Liver (tissue), 8 donors: ENCODE measurements at regions not wholly inside any gene's neighbourhood (a gene's known extent, or its start where the extent isn't known, plus 50 kb on each side); places are given as distances from the start of the nearest gene placed in this dataset.

ENCODE experiments used
- DNase-seq: peaks from one replicate; pipeline ENCODE4 v3.0.0-alpha.2; 2017; ENCODE audit warnings: low spot score
- H3K27ac ChIP-seq, 2 donors: one replicate each; pipeline ENCODE4 v1.7.0; 2013; ENCODE audit warnings: inconsistent platforms in 2 of 2, low read length in 2 of 2, control low read depth in 1 of 2, low read depth in 1 of 2, mild to moderate bottlenecking in 1 of 2
- H3K27me3 ChIP-seq, 4 donors: one replicate each; pipeline versions ENCODE4 v1.6.1 to v1.7.0; 2013; ENCODE audit warnings: low read length in 3 of 4, inconsistent platforms in 1 of 4, mild to moderate bottlenecking in 1 of 4, moderate library complexity in 1 of 4; ENCODE audit not compliant: control insufficient read depth in 4 of 4, insufficient read depth in 4 of 4
- H3K36me3 ChIP-seq, 4 donors: one replicate each; pipeline versions ENCODE4 v1.6.1 to v1.7.0; 2013; ENCODE audit warnings: low read length in 3 of 4, mild to moderate bottlenecking in 3 of 4, low read depth in 1 of 4, moderate library complexity in 1 of 4; ENCODE audit not compliant: control insufficient read depth in 4 of 4, insufficient read depth in 3 of 4
- H3K4me1 ChIP-seq, 4 donors: one replicate each; pipeline versions ENCODE4 v1.6.1 to v1.7.0; 2013; ENCODE audit warnings: low read length in 3 of 4, mild to moderate bottlenecking in 3 of 4, moderate library complexity in 1 of 4; ENCODE audit not compliant: control insufficient read depth in 4 of 4, insufficient read depth in 4 of 4
- H3K4me3 ChIP-seq, 3 donors: one replicate each; pipeline versions ENCODE4 v1.6.1 to v1.7.0; 2013; ENCODE audit warnings: low read length in 3 of 3, control low read depth in 1 of 3, low read depth in 1 of 3, mild to moderate bottlenecking in 1 of 3
- H3K9ac ChIP-seq, 2 donors: one replicate each; pipeline ENCODE4 v1.7.0; 2013; ENCODE audit warnings: low read length in 2 of 2, mild to moderate bottlenecking in 2 of 2, moderate library complexity in 2 of 2, control low read depth in 1 of 2, low read depth in 1 of 2
- H3K9me3 ChIP-seq, 4 donors: one replicate each; pipeline versions ENCODE4 v1.6.1 to v1.7.0; 2013; ENCODE audit warnings: low read length in 3 of 4; ENCODE audit not compliant: control insufficient read depth in 4 of 4
- EGR1 ChIP-seq, 2 donors: IDR thresholded peaks; 2 replicates each; pipeline ENCODE4 v1.6.1; 2016 to 2018; ENCODE audit warnings: antibody characterized with exemption in 2 of 2, low read depth in 2 of 2
- FOXA1 ChIP-seq: IDR thresholded peaks from 2 replicates; pipeline ENCODE4 v1.6.1; 2016; ENCODE audit warnings: antibody characterized with exemption
- FOXA2 ChIP-seq: IDR thresholded peaks from 2 replicates; pipeline ENCODE4 v1.6.1; 2016; ENCODE audit warnings: antibody characterized with exemption
- GABPA ChIP-seq, 2 donors: IDR thresholded peaks in 1 of 2; conservative IDR thresholded peaks in 1 of 2; 2 replicates each; pipeline ENCODE4 v1.6.1; 2016; ENCODE audit warnings: antibody characterized with exemption in 2 of 2, mild to moderate bottlenecking in 1 of 2, moderate library complexity in 1 of 2
- HNF4A ChIP-seq, 2 donors: conservative IDR thresholded peaks; 2 replicates each; pipeline ENCODE4 v1.6.1; 2016; ENCODE audit warnings: antibody characterized with exemption in 2 of 2, mild to moderate bottlenecking in 2 of 2
- HNF4G ChIP-seq: IDR thresholded peaks from 2 replicates; pipeline ENCODE4 v1.6.1; 2016; ENCODE audit warnings: antibody characterized with exemption
- JUND ChIP-seq, 2 donors: IDR thresholded peaks; 2 replicates each; pipeline ENCODE4 v1.6.1; 2016; ENCODE audit warnings: antibody characterized with exemption in 2 of 2
- NR2F2 ChIP-seq: IDR thresholded peaks from 2 replicates; pipeline ENCODE4 v1.6.1; 2016; ENCODE audit warnings: antibody characterized with exemption
- RAD21 ChIP-seq, 2 donors: IDR thresholded peaks; 2 replicates each; pipeline ENCODE4 v1.6.1; 2016; ENCODE audit warnings: antibody characterized with exemption in 2 of 2, mild to moderate bottlenecking in 2 of 2
- RXRA ChIP-seq, 2 donors: IDR thresholded peaks; 2 replicates each; pipeline ENCODE4 v1.6.1; 2017 to 2018; ENCODE audit warnings: antibody characterized with exemption in 2 of 2, mild to moderate bottlenecking in 1 of 2
- SP1 ChIP-seq: IDR thresholded peaks from 2 replicates; pipeline ENCODE4 v1.6.1; 2018; ENCODE audit warnings: antibody characterized with exemption, mild to moderate bottlenecking
- TAF1 ChIP-seq: conservative IDR thresholded peaks from 2 replicates; pipeline ENCODE4 v1.6.1; 2016; ENCODE audit warnings: antibody characterized with exemption, mild to moderate bottlenecking
- YY1 ChIP-seq: IDR thresholded peaks from 2 replicates; pipeline ENCODE4 v1.6.1; 2016; ENCODE audit warnings: antibody characterized with exemption, mild to moderate bottlenecking
- WGBS: extraction: QIAGEN DNeasy Blood & Tissue Kit; methylation state at CpG from one replicate; pipeline ENCODE4 v1.1.7; 2013; 5-methylcytosine and 5-hydroxymethylcytosine counted together
- TF ChIP-seq, protein P1 (sequence below): IDR thresholded peaks from 2 replicates; pipeline ENCODE4 v1.6.1; 2016; ENCODE audit warnings: antibody characterized with exemption
- TF ChIP-seq, protein P2 (sequence below): fragments of 150-350 bp; IDR thresholded peaks from 2 replicates; pipeline ENCODE4 v1.5.1; 2017; ENCODE audit warnings: improper control_type of control experiment, low read depth, low read length; ENCODE audit not compliant: missing input control
- TF ChIP-seq, protein P3 (sequence below): IDR thresholded peaks from 2 replicates; pipeline ENCODE4 v1.6.1; 2016; ENCODE audit warnings: antibody characterized with exemption, mild to moderate bottlenecking
- TF ChIP-seq, protein P4 (sequence below): IDR thresholded peaks from 2 replicates; pipeline ENCODE4 v1.6.1; 2016; ENCODE audit warnings: antibody characterized with exemption
- TF ChIP-seq, protein P5 (sequence below): IDR thresholded peaks from 2 replicates; pipeline ENCODE4 v1.6.1; 2016; ENCODE audit warnings: antibody characterized with exemption
- donor health status: healthy.
- donor health status: healthy.
- donor health status: healthy.
- donor health status: healthy.
- donor health status: healthy.

DNA sequence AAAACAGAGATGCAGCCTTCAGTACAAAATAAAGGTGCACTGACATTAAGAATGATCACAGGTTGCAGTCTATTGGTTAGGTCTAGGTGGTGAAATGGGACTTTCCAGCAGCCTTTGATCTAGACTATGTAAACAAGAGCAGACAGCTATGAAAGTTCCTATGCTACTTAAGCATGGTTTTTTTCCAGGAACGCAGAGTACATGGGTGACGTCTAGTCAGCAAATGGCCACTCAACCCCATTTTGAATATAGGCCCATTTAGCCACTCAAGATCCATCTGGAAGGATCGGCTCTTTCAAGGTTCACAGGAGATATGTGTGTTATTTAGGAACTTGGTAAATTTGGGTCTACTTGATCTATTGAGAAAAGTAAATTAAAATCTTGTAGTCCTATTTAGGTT is 1424.6 kb upstream of the LRRTM3 start:
- Histone ChIP-seq H3K36me3 (no peaks in the 10 kb centered on the region), H3K9me3 (no peaks in the 10 kb centered on the region), H3K27me3 (no peaks in the 10 kb centered on the region), H3K4me1 (peaks cover 0 to 2% (median under 1%) of the 10 kb centered on the region in 4 donors), H3K9ac (no peak overlapping the region), H3K4me3 (no peak overlapping the region), H3K27ac (no peak overlapping the region)
- 47% methylated on average over 3 of the region's 3 CpGs for WGBS
- TF ChIP-seq RXRA (IDR thresholded peaks at IDR 0.05) (no peak), FOXA2 (peak; percentile 81), EGR1 (IDR thresholded peaks at IDR 0.05; ENCODE audit: low read depth in 2 of 2) (no peak), HNF4G (no peak), FOXA1 (peak; percentile 18), HNF4A (conservative IDR thresholded peaks at IDR 0.05) (peak; percentile 43 to 45), SP1 (peak; percentile 39), YY1 (peak; percentile 86), TAF1 (no peak), GABPA (IDR thresholded peaks at IDR 0.05 in 1 of 2, conservative IDR thresholded peaks at IDR 0.05 in 1 of 2) (no peak), JUND (IDR thresholded peaks at IDR 0.05) (no peak), RAD21 (IDR thresholded peaks at IDR 0.05) (no peak), NR2F2 (no peak)
- TF ChIP-seq, protein P1, sequence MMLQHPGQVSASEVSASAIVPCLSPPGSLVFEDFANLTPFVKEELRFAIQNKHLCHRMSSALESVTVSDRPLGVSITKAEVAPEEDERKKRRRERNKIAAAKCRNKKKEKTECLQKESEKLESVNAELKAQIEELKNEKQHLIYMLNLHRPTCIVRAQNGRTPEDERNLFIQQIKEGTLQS, result no peak
- TF ChIP-seq, protein P2, sequence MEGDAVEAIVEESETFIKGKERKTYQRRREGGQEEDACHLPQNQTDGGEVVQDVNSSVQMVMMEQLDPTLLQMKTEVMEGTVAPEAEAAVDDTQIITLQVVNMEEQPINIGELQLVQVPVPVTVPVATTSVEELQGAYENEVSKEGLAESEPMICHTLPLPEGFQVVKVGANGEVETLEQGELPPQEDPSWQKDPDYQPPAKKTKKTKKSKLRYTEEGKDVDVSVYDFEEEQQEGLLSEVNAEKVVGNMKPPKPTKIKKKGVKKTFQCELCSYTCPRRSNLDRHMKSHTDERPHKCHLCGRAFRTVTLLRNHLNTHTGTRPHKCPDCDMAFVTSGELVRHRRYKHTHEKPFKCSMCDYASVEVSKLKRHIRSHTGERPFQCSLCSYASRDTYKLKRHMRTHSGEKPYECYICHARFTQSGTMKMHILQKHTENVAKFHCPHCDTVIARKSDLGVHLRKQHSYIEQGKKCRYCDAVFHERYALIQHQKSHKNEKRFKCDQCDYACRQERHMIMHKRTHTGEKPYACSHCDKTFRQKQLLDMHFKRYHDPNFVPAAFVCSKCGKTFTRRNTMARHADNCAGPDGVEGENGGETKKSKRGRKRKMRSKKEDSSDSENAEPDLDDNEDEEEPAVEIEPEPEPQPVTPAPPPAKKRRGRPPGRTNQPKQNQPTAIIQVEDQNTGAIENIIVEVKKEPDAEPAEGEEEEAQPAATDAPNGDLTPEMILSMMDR, result no peak
- TF ChIP-seq, protein P3, sequence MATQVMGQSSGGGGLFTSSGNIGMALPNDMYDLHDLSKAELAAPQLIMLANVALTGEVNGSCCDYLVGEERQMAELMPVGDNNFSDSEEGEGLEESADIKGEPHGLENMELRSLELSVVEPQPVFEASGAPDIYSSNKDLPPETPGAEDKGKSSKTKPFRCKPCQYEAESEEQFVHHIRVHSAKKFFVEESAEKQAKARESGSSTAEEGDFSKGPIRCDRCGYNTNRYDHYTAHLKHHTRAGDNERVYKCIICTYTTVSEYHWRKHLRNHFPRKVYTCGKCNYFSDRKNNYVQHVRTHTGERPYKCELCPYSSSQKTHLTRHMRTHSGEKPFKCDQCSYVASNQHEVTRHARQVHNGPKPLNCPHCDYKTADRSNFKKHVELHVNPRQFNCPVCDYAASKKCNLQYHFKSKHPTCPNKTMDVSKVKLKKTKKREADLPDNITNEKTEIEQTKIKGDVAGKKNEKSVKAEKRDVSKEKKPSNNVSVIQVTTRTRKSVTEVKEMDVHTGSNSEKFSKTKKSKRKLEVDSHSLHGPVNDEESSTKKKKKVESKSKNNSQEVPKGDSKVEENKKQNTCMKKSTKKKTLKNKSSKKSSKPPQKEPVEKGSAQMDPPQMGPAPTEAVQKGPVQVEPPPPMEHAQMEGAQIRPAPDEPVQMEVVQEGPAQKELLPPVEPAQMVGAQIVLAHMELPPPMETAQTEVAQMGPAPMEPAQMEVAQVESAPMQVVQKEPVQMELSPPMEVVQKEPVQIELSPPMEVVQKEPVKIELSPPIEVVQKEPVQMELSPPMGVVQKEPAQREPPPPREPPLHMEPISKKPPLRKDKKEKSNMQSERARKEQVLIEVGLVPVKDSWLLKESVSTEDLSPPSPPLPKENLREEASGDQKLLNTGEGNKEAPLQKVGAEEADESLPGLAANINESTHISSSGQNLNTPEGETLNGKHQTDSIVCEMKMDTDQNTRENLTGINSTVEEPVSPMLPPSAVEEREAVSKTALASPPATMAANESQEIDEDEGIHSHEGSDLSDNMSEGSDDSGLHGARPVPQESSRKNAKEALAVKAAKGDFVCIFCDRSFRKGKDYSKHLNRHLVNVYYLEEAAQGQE, result no peak
- TF ChIP-seq, protein P4, sequence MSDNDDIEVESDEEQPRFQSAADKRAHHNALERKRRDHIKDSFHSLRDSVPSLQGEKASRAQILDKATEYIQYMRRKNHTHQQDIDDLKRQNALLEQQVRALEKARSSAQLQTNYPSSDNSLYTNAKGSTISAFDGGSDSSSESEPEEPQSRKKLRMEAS, result no peak
- TF ChIP-seq, protein P5, sequence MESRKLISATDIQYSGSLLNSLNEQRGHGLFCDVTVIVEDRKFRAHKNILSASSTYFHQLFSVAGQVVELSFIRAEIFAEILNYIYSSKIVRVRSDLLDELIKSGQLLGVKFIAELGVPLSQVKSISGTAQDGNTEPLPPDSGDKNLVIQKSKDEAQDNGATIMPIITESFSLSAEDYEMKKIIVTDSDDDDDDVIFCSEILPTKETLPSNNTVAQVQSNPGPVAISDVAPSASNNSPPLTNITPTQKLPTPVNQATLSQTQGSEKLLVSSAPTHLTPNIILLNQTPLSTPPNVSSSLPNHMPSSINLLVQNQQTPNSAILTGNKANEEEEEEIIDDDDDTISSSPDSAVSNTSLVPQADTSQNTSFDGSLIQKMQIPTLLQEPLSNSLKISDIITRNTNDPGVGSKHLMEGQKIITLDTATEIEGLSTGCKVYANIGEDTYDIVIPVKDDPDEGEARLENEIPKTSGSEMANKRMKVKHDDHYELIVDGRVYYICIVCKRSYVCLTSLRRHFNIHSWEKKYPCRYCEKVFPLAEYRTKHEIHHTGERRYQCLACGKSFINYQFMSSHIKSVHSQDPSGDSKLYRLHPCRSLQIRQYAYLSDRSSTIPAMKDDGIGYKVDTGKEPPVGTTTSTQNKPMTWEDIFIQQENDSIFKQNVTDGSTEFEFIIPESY, result no peak
- DNase-seq, result no peak
